ENCODE measurements at regions not wholly inside any gene's neighbourhood (a gene's known extent, or its start where the extent isn't known, plus 50 kb on each side); places are given as distances from the start of the nearest gene placed in this dataset.
"Not testable (repeated sequence)": the region's sequence is repeated elsewhere in the genome, so short reads cannot be mapped to it uniquely, and the experiment has no call there.

- H3K4me1 Mint-ChIP-seq = no peaks in the 10 kb centered on the region
- no peaks in the 10 kb centered on the region for H3K9me3 Mint-ChIP-seq
- no peak overlapping the region for H3K4me3 Mint-ChIP-seq
- DNase-seq (no peak), ATAC-seq (replicated peaks) (no peak)
- H3K27me3 Mint-ChIP-seq = peaks cover 0 to 4% of the 10 kb centered on the region in 2 donors
- H3K27ac Mint-ChIP-seq = no peak overlapping the region
- H3K36me3 Mint-ChIP-seq = no peaks in the 10 kb centered on the region
These were observed 106.2 kb upstream of the RAP2B start for GRCh38 chr3:153055779-153056178.

- not testable (repeated sequence) for H3K9me3 Mint-ChIP-seq; ATAC-seq (replicated peaks); H3K4me3 Mint-ChIP-seq; H3K4me1 Mint-ChIP-seq; H3K27ac Mint-ChIP-seq; DNase-seq; H3K36me3 Mint-ChIP-seq; H3K27me3 Mint-ChIP-seq
These were observed 103.9 kb upstream of the RAP2B start for GRCh38 chr3:153058031-153058688.

- Mint-ChIP-seq H3K4me3 (no peak overlapping the region), H3K4me1 (no peaks in the 10 kb centered on the region), H3K36me3 (no peaks in the 10 kb centered on the region), H3K27ac (no peak overlapping the region), H3K27me3 (no peaks in the 10 kb centered on the region), H3K9me3 (no peaks in the 10 kb centered on the region)
- no peak for DNase-seq
- ATAC-seq (replicated peaks) = no peak
These were observed 101.7 kb upstream of the RAP2B start for GRCh38 chr3:153060346-153060745.

- ATAC-seq (replicated peaks) (no peak), DNase-seq (no peak)
- Mint-ChIP-seq H3K27ac (no peak overlapping the region), H3K4me1 (no peaks in the 10 kb centered on the region), H3K4me3 (no peak overlapping the region), H3K9me3 (no peaks in the 10 kb centered on the region), H3K36me3 (no peaks in the 10 kb centered on the region), H3K27me3 (peaks cover 0 to 3% of the 10 kb centered on the region in 2 donors)
These were observed 100.0 kb upstream of the RAP2B start for GRCh38 chr3:153061938-153062528.

- Mint-ChIP-seq H3K27me3 (peaks cover 0 to 6% of the 10 kb centered on the region in 2 donors), H3K4me1 (peaks cover 0 to 1% of the 10 kb centered on the region in 2 donors), H3K27ac (no peak overlapping the region), H3K4me3 (no peak overlapping the region), H3K9me3 (no peaks in the 10 kb centered on the region), H3K36me3 (no peaks in the 10 kb centered on the region)
- ATAC-seq (replicated peaks) (no peak), DNase-seq (no peak)
These were observed 98.7 kb upstream of the RAP2B start for GRCh38 chr3:153063337-153063736.

GRCh38 chr3:153066983-153067382 is 95.0 kb upstream of the RAP2B start:
- Mint-ChIP-seq H3K27me3 (peaks cover 0 to 6% of the 10 kb centered on the region in 2 donors), H3K27ac (no peak overlapping the region), H3K4me3 (no peak overlapping the region), H3K4me1 (peaks cover 0 to 1% of the 10 kb centered on the region in 2 donors), H3K36me3 (no peaks in the 10 kb centered on the region), H3K9me3 (no peaks in the 10 kb centered on the region)
- DNase-seq = no peak
- no peak for ATAC-seq (replicated peaks)

- H3K4me1 Mint-ChIP-seq = peaks cover 0 to 1% of the 10 kb centered on the region in 2 donors
- H3K27ac Mint-ChIP-seq = no peak overlapping the region
- ATAC-seq (replicated peaks) (no peak), DNase-seq (no peak)
- H3K36me3 Mint-ChIP-seq = no peaks in the 10 kb centered on the region
- peaks cover 0 to 6% of the 10 kb centered on the region in 2 donors for H3K27me3 Mint-ChIP-seq
- H3K9me3 Mint-ChIP-seq = peaks cover 0 to 1% of the 10 kb centered on the region in 2 donors
- H3K4me3 Mint-ChIP-seq = no peak overlapping the region
These were observed 92.2 kb upstream of the RAP2B start for GRCh38 chr3:153069598-153070510.

- no peaks in the 10 kb centered on the region for H3K36me3 Mint-ChIP-seq
- peaks cover 0 to 1% of the 10 kb centered on the region in 2 donors for H3K4me1 Mint-ChIP-seq
- ATAC-seq (replicated peaks) = no peak
- no peak overlapping the region for H3K4me3 Mint-ChIP-seq
- H3K9me3 Mint-ChIP-seq = peaks cover 0 to 1% of the 10 kb centered on the region in 2 donors
- DNase-seq = no peak
- peaks cover 0 to 6% of the 10 kb centered on the region in 2 donors for H3K27me3 Mint-ChIP-seq
- no peak overlapping the region for H3K27ac Mint-ChIP-seq
These were observed 91.5 kb upstream of the RAP2B start for GRCh38 chr3:153070511-153070868.

- Mint-ChIP-seq H3K4me1 (no peaks in the 10 kb centered on the region), H3K36me3 (no peaks in the 10 kb centered on the region), H3K27ac (no peak overlapping the region), H3K9me3 (peaks cover 0 to 1% of the 10 kb centered on the region in 2 donors), H3K4me3 (no peak overlapping the region), H3K27me3 (no peaks in the 10 kb centered on the region)
- DNase-seq (no peak), ATAC-seq (replicated peaks) (no peak)
These were observed 89.6 kb upstream of the RAP2B start for GRCh38 chr3:153072382-153072781.

- no peaks in the 10 kb centered on the region for H3K27me3 Mint-ChIP-seq
- ATAC-seq (replicated peaks) = no peak
- H3K4me1 Mint-ChIP-seq = no peaks in the 10 kb centered on the region
- no peak for DNase-seq
- H3K36me3 Mint-ChIP-seq = no peaks in the 10 kb centered on the region
- H3K9me3 Mint-ChIP-seq = peaks cover 0 to 1% of the 10 kb centered on the region in 2 donors
- no peak overlapping the region for H3K27ac Mint-ChIP-seq
- H3K4me3 Mint-ChIP-seq = no peak overlapping the region
These were observed 89.2 kb upstream of the RAP2B start for GRCh38 chr3:153072856-153073255.

GRCh38 chr3:153073636-153074035 is 88.4 kb upstream of the RAP2B start:
- ATAC-seq (replicated peaks) = no peak
- no peak overlapping the region for H3K27ac Mint-ChIP-seq
- no peak overlapping the region for H3K4me3 Mint-ChIP-seq
- no peaks in the 10 kb centered on the region for H3K4me1 Mint-ChIP-seq
- DNase-seq = no peak
- H3K36me3 Mint-ChIP-seq = no peaks in the 10 kb centered on the region
- peaks cover 0 to 1% of the 10 kb centered on the region in 2 donors for H3K9me3 Mint-ChIP-seq
- H3K27me3 Mint-ChIP-seq = no peaks in the 10 kb centered on the region

- Mint-ChIP-seq H3K36me3 (no peaks in the 10 kb centered on the region), H3K4me1 (no peaks in the 10 kb centered on the region), H3K27ac (no peak overlapping the region), H3K27me3 (peaks cover 4 to 5% of the 10 kb centered on the region in 2 donors), H3K9me3 (no peaks in the 10 kb centered on the region), H3K4me3 (no peak overlapping the region)
- no peak for ATAC-seq (replicated peaks)
- DNase-seq = no peak
These were observed 83.2 kb upstream of the RAP2B start for GRCh38 chr3:153078826-153079225.

GRCh38 chr3:153079386-153079785 is 82.6 kb upstream of the RAP2B start:
- no peak overlapping the region for H3K27ac Mint-ChIP-seq
- ATAC-seq (replicated peaks) (no peak), DNase-seq (no peak)
- peaks cover 4 to 7% of the 10 kb centered on the region in 2 donors for H3K27me3 Mint-ChIP-seq
- H3K4me1 Mint-ChIP-seq = no peaks in the 10 kb centered on the region
- H3K36me3 Mint-ChIP-seq = no peaks in the 10 kb centered on the region
- no peak overlapping the region for H3K4me3 Mint-ChIP-seq
- no peaks in the 10 kb centered on the region for H3K9me3 Mint-ChIP-seq

GRCh38 chr3:153080778-153081240 is 81.2 kb upstream of the RAP2B start:
- ATAC-seq (replicated peaks) (no peak), DNase-seq (no peak)

More at GRCh38 chr3:153080778-153081240, 81.2 kb upstream of the RAP2B start:
- peaks cover 4 to 7% of the 10 kb centered on the region in 2 donors for H3K27me3 Mint-ChIP-seq
- H3K4me3 Mint-ChIP-seq = no peak overlapping the region
- no peaks in the 10 kb centered on the region for H3K9me3 Mint-ChIP-seq
- H3K27ac Mint-ChIP-seq = no peak overlapping the region
- H3K36me3 Mint-ChIP-seq = no peaks in the 10 kb centered on the region
- no peaks in the 10 kb centered on the region for H3K4me1 Mint-ChIP-seq
